GM19467 (cell line): ENCODE measurements at regions not wholly inside any gene's neighbourhood (a gene's known extent, or its start where the extent isn't known, plus 50 kb on each side); places are given as distances from the start of the nearest gene placed in this dataset.

Experiments
- ATAC-seq: cut with Tn5 transposase; IDR thresholded peaks from one replicate; pipeline ENCODE4 v1.9.1; 2021; ENCODE audit warnings: mild to moderate bottlenecking, moderate library complexity; ENCODE audit not compliant: unreplicated experiment

DNA sequence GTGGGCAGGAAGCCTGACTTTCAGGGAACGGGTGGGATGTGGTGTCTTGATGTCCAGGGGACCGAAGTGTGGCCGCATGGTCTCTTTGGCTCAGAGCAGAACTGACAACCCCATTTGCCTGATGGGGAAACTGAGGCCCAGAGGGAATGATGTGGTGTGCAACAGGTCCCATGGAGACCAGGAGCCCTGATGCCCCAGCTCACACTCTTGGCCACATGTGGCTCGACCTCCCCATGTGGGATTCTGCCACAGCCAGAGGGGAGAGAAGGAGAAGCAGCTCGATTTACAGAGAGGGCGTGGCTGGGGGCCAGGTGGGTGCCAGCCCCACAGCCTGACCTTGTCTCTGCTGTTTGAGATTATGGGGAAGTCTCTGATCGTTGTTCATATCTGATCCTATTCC lies 128.1 kb downstream of the TEX29 start:
- no peak for ATAC-seq

DNA sequence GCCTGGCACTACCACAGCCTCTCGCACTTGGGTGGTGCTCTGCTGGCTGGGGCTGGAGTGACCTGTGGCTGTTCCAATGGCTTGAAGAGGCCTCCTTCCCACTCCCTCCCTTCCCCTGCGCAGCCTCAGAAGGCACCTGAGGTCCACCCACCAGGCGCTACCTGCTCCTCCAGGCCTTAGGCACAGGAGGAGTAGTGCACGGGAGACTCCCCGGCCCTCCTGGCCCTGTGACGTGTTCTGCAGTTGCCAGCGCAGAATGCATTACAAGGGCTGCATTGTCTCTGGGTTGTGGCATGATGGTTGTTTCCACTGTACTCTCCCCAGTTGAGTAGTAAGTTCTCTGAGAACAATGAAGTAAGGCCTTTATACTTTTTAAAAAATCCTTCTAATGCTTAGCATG lies 128.6 kb downstream of the TEX29 start:
- no peak for ATAC-seq

DNA sequence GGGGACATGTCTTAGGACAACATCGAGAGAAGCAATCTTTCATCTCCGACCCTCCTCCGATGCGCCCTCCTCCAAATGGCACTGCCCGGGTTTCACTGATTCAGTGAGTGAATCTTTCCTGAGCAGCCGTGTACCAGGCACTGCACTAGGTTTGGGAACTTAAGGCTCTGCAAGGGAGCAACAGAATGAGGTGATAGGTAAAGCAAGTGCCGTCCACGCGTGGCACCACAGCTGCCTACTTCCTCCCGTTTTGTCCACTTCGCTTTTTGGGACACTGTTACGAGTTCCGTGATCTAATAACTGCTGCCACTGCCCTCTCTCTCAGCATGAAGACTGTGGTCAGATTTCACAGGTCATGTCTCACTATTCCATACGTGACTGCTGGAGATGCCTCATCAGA lies 131.0 kb downstream of the TEX29 start:
- no peak for ATAC-seq

DNA sequence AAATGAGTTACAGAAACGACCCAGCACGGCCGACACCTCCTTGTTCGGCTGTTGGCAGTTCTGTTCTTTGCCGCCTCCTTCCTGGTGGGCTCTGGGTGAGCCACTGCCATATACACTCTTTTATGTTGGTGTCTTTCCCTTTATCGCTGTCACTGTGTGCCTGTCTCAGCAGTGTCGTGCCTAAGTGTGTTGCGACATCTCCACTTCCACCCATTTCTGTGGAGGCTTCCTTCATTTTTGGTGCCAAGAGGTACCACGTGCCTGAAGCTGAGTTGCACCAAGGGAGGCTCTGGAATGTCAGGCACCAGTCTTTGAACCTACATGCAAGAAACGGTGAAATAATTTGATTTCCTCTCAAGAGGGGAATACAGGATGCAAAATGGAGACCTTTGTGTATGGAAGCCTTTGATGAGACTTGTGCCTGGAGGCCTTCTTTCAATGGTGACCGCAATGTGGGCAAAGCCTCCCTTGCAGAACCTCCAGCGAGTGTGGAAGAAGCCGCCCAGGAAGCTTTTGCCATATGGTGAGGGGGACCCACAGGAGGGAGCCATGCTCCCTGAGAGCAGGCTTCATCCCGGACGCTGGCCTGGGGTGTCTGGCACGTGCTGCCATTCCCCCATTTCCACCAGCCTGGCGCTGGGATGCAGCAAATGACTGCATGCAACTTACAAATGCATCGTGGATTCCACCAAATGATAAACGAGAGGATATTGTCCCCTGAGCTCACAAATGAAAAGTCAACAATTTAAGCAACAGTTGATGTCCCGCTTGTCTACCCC lies 136.2 kb downstream of the TEX29 start:
- no peak for ATAC-seq

DNA sequence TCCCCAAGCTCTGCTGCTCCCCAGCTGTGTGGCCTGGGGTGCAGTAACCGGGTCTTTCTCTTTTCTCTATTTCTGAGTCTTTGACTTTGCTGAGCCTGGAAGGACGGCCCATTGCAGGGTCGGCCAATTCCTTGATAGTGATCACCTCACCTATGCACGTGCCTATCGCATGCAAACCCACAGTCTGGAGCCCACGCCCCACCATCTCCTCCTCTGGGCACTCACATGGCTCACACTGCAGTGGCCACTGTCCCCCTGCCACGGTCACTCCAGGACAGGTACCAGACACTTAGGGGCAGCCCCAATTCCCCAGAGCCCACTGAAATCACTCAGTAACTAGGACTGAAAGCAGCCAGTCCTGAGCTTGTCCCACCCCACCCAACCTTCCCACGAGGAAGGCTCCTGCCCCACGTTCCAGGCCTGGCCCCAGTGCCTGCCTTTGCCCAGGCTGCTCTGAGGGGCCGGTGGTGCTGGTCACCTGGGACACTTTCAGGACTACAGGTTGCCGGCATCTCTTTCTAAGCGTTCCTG lies 137.6 kb downstream of the TEX29 start:
- ATAC-seq, result no peak

DNA sequence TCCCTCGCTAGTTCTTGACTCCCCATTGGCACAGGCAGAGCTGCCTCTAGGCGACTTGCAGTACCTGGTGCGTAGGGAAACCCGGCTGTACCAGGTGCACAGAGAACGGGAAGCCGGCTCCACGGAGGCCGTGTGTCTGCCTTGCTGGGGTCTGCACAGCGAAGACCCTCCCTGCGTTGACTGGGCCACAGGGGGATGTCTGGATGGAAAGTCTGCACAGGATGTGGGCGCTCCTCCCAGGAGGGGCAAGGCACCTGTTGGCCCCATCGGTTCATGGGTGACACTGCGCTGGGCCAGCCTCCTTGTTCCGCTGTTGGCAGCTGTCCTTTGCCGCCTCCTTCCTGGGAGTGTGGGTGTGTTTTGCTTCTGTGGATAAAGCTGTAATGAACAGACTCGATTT lies 138.3 kb downstream of the TEX29 start:
- no peak for ATAC-seq

DNA sequence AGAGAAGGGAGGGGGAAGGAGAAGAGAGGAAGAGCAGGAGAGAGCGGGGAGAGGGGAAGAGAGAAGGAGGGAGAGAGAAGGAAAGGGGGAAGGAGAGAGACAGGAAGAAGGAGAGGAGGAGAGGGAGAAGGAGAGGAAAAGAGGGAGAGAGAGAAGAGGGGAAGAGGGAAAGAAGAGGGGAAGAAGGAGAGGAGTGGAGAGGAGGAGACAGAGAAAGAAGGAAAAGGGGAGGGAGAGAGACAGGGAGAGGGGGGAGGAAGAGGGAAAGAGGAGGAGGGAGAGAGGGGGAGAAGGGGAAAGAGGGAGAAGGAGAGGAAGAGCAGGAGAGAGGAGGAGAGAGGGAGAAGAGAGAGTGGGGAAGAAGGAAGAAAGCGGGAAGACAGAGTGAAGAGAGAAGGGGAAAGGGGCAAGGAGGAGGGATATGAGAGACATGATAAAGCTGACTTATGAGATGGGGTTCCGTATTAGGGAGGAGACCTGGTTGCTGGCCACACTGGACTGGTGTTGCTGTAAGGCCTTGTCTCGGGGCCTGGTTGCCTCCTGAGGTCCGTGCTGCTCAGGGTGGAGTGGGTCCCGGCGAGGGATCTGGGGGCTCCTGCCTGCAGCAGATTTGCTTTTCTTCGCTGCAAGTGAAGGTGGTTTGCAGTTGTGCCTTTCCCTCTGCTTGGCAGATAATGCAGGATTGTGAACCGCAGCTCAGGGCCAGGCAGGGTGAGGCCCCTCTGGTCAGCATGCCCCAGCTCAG lies 139.5 kb downstream of the TEX29 start:
- no peak for ATAC-seq

DNA sequence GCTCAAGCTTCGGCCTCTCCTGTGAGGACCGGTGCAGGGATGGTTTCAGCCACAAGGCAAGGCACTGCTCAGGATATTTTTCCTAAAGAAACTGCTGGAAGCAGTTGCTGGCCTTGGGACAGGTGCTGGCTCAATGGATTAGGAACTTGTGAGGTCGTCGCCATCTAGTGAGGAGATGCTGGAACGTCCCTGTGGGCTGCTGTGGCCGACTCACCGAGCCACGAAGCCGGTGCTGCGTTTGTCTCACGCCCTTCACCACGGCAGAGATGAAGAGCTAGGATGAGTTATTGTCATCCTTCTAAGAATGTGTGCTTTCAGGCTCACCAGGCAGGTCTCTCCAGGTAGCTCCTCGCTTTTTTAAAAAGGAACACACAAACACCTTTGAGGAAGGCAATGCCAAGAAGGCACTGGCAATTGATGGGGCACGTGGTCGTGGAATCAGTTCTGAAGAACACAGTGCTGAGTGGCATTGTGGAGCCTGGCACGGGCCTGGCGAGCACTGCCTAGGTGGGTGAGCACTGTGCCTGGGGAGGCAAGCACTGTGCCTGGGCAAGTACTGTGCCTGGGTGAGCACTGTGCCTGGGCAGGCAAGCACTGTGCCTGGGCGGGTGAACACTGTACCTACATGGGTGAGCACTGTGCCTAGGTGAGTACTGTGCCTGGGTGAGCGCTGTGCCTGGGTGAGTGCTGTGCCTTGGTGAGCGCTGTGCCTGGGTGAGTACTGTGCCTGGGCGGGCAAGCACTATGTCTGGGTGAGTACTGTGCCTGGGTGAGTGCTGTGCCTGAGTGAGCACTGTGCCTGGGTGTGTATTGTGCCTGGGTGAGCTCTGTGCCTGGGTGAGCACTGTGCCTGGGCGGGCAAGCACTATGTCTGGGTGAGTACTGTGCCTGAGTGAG lies 140.4 kb downstream of the TEX29 start:
- ATAC-seq, result no peak

DNA sequence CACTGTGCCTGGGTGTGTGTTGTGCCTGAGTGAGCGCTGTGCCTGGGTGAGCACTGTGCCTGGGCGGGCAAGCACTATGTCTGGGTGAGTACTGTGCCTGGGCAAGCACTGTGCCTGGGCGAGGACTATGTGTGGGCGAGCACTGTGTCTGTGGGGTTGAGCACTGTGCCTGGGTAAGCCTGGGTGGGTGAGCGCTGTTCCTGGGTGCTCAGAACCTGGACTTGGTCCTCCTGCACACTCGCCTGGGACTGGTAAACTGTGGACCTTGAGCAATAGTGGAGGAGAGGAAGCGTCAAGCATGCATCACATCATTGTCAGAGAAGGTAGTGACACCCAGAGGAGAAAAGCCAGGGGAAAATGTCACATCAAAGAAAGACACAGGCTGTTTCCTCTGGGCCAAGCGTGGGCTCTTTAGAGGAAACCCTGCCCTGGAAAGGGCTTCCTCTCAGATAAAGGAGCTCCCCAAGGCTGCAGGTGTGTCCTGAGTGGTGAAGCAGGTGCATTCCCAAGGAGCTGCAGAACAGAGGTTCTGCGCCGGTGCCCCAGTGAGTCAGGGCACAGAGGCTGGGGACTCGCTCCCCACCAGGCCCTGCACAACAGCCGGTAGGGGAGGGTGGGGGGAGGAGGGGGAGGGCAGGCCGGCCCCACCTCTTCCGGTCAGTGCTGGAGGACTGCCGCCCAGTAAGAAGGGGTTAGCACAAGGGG lies 141.2 kb downstream of the TEX29 start:
- no peak for ATAC-seq

DNA sequence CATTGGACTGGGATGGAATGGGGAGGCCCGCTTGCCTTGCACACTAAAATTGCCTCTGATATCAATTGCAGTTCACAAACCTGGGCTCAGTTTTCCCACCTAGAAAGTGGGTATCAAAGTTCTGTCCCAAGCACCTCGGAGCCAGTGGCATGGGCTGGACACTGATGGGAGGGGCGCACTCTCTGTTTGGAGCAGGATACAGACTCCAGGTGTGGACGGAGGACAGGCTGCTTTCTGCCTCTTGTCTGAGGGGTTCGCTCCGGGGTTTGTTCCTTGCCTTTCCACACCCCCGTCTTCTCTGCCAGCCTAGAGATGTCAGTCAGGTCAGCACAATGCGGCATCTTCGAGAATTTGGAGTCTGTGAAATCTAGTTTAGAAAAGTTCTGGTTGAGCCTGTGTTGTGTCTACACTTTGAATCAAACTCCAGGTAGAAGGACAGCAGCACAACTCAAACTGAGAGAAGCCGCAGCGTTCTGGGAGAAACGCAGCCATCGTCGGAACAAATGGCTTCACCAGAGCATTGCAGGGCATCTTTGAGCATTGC lies 141.9 kb downstream of the TEX29 start:
- no peak for ATAC-seq

DNA sequence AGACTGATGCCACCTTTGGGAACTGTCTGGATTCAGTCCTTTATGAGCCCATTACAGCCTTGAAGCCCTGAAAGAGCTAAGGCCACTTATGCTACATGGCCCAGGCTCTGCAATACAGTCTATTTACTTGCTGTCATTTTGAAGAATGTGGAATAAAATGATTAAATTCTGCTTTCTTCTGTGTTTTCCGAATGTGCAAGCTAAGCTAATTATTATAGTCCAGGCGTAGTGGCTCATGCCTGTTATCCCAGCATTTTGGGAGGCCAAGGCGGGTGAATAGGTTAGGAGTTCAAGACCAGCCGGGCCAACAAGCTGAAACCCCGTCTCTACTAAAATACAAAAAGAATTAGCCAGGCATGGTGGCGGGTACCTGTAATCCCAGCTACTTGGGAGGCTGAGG lies 142.5 kb downstream of the TEX29 start:
- ATAC-seq, result no peak

DNA sequence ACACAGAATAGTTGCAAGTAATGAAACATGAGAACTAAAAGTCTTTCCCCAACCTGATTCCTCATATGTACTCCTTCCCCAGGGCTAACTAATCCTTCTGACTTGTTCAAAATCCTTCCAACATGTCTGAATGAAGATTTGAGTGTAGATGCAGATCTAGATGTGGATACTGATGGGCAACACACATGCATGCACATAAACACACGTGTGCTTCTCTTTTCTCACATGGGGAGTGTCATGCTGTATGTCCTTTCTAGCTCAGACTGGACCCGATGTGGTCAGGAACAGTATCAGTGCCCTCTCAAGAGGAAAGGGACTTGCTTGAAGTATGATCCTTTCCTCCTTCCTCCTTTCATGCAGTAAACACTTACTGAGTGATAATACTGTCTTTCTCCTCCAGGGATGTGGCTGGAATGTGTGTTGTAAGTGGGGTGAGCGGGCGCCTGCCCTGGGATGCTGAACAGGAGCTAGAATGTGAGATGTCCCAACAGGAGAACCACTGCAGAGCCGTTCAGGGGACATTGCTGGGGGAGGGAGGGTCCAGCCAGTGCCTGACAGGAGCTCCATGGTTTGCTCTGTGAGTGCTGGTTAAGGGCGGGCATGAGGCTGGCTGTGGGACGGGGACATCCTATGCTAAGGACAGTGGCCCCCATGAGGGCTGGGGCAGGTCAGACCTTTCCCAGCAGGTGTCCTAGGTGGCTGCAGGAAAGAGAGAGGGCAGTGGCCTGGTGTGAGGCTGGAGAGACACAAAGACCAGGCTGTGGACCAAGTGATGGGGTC lies 146.9 kb downstream of the TEX29 start:
- ATAC-seq, result no peak

DNA sequence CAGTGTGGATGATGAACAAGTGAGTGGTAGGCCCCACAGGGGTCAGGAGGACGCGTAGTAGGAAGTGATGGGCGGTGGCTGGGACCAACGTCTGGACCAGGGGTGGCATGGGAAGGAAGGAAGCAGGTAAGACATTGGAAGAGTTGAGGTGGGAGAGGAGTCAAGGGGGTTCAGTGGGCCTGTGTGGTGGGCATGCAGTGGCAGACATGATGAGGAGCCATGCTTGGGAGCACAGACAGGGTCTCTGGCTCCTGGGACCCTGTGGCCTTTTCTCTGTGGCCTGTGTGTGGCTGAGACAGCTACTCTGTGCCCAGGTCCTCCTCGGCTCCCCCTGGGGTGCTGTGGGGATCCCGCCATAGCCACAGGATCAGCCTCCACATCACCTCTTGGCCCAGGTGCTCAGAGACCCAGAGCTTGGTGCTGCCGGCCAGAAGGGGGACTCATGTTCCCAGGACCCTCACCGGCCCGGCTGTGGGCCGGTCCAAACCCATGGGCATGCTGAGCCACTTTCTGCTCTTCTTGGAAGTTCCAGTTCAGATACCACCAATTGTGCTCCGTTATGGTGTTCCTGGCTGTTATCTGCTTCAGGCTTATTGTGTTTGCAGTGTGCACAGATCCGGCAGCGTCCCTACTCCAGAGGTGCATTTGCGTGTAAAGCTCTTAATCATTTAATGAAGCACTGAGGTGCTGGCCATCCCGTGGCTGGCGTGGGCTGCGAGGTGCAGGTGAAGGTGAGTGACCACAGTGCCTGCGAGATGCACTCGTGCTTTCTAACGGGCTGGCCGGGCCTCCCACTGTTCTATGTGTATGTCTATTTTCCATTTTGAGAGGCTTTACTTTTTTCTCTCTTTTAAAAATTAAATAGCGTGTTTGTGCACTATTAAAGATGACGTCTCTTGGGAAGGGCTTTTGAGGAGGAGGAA lies 147.9 kb downstream of the TEX29 start:
- no peak for ATAC-seq

DNA sequence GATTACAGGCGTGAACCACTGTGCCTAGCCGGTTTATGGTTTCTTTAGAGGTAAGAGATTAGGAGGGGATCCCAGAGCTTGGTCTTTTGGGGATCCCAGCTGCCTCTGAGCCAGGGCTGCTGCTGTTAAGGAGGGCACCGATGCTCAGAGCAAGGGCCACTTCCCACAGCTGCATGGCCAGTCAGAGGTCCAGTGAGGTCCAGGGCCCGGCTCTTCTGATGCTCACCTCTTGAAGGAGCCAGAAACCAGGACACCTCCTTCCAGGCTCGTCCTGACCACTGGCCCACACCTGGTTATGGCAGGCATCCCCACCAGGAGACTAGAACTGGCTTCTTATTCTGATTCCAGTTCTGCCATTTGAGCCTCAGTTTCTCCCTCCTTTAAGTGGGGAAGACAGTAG lies 149.0 kb downstream of the TEX29 start:
- no peak for ATAC-seq

DNA sequence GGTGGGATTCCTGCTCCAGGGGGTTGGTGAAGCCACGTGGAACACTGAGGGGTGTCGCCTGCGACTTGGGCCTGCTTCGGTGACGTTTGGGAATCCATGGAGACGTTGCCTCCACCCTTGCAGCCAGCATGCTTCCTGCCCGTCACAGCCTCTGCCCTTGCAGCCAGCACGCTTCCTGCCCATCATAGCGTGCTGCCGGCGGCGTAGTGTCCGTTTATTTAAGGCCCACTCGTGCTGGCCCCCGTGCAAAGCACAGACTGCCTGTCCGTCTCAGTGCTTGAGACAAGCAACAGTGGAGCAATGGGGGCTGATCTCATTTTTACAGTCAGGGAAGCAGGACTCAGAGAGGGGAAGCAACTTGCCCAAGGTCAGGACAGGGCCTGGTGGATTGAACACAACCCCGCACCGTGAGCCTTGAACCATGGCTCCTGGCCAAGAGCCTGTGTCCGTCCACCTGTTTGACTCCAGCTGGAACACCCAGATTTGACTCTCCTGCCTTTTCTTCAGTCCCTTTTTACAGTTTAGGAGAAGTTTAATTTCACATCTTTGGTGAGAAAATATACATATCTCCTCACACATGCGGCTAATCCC lies 149.6 kb downstream of the TEX29 start:
- ATAC-seq, result no peak

DNA sequence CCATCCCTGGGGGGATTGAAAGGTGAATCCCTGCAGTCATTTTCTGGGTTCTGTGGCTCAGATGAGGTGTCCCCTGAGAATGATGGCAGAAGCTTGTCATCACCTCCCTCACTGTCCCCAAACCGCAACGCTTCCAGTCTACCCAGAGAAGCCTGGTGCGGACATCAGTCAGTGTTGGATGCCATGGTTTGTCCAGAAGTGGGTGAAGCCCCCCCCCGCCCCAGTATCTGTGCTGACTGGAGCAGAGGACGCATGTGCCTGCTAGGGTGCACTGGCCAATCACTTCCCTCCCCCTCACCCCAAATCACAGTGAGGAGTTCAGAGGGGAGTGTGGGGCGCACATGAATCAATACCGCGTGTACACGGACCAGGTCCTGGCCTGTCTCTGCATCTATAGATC lies 150.5 kb downstream of the TEX29 start:
- ATAC-seq, result no peak

DNA sequence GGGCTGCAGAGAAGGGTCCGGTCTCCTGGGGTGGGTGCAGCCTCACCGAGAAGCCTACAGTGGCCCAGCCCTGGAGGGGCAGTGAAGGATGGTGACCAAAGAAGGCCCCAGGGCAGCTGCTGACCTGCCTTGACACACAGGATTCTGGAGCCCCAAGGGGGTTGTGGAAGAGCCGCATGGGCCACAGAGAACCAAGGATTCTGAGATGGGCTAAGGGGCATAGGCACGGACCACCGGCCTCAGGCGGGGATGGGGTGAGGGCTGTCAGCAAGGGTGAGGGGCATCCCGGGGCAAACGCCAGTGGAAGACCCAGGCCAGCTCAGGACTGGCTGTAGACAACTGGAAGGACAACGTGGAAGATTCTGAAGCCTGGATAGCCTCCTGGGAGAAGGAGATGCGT lies 151.6 kb downstream of the TEX29 start:
- no peak for ATAC-seq
